ENCODE measurements at regions not wholly inside any gene's neighbourhood (a gene's known extent, or its start where the extent isn't known, plus 50 kb on each side); places are given as distances from the start of the nearest gene placed in this dataset.
"Not testable (repeated sequence)": the region's sequence is repeated elsewhere in the genome, so short reads cannot be mapped to it uniquely, and the experiment has no call there.

DNA sequence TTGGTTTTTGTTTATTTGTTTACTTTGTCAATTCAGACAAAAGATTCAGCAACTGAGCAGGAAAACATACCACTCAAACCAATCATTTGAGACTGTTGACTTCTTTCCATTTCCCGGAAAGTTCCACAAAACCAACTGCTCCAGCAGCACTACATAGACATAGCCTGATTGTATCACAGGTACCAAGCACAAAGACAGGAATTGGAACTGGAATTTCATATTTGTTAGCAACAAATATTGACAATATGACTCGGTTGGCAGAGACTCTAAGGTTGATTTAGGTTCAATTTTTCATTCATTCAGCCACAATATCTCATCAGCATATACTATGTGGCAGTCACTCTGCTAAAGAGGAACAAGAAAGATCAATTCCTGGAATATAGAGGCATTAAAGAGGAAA lies 364.0 kb downstream of the ZIC3 start:
- Histone ChIP-seq H3K4me1 (no peaks in the 10 kb centered on the region), H3K27ac (no peak overlapping the region), H3K36me3 (no peaks in the 10 kb centered on the region), H3K9me3 (peaks cover 12 to 18% of the 10 kb centered on the region in 2 donors), H3K4me3 (no peak overlapping the region), H3K27me3 (peaks cover 0 to 12% of the 10 kb centered on the region in 2 donors)
- intact Hi-C loops (cut with DNase I; ENCODE audit: low total_unique reads): no loop called here
- TF ChIP-seq, protein P1, sequence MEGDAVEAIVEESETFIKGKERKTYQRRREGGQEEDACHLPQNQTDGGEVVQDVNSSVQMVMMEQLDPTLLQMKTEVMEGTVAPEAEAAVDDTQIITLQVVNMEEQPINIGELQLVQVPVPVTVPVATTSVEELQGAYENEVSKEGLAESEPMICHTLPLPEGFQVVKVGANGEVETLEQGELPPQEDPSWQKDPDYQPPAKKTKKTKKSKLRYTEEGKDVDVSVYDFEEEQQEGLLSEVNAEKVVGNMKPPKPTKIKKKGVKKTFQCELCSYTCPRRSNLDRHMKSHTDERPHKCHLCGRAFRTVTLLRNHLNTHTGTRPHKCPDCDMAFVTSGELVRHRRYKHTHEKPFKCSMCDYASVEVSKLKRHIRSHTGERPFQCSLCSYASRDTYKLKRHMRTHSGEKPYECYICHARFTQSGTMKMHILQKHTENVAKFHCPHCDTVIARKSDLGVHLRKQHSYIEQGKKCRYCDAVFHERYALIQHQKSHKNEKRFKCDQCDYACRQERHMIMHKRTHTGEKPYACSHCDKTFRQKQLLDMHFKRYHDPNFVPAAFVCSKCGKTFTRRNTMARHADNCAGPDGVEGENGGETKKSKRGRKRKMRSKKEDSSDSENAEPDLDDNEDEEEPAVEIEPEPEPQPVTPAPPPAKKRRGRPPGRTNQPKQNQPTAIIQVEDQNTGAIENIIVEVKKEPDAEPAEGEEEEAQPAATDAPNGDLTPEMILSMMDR (IDR thresholded peaks at IDR 0.05): no peak
- TF ChIP-seq POLR2A (IDR thresholded peaks at IDR 0.05) (no peak), POLR2AphosphoS5 (IDR thresholded peaks at IDR 0.05) (no peak)
- no peak for DNase-seq (ENCODE audit: low spot score in 2 of 2)

DNA sequence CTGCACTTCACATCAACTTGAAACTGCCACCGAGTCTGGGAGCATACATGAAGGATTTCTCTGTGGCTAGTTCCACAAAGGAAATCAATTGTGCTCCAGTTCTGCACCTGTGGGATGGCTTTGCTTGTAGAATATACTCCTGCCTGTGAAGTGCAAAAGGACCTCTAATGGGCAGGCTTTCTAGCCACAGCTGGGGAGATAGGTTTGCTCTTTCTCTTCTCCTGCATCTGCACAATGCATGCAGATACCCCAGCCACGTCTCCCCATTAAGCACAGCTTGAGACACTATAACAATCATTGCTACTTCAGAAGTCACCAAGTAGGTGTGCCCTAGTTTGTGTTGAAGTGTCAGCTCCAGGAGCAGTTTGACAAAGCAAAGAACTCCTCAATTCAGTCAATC lies 364.6 kb downstream of the ZIC3 start:
- H3K27me3 ChIP-seq: peaks cover 0 to 12% of the 10 kb centered on the region in 2 donors
- no peaks in the 10 kb centered on the region for H3K36me3 ChIP-seq
- TF ChIP-seq POLR2A (IDR thresholded peaks at IDR 0.05) (no peak), POLR2AphosphoS5 (IDR thresholded peaks at IDR 0.05) (no peak)
- TF ChIP-seq, protein P1 (IDR thresholded peaks at IDR 0.05): no peak
- no peaks in the 10 kb centered on the region for H3K4me1 ChIP-seq
- no peak overlapping the region for H3K4me3 ChIP-seq
- no peak overlapping the region for H3K27ac ChIP-seq
- H3K9me3 ChIP-seq: peaks cover 17 to 21% of the 10 kb centered on the region in 2 donors
- DNase-seq (ENCODE audit: low spot score in 2 of 2): no peak
- intact Hi-C loops (cut with DNase I; ENCODE audit: low total_unique reads): no loop called here

DNA sequence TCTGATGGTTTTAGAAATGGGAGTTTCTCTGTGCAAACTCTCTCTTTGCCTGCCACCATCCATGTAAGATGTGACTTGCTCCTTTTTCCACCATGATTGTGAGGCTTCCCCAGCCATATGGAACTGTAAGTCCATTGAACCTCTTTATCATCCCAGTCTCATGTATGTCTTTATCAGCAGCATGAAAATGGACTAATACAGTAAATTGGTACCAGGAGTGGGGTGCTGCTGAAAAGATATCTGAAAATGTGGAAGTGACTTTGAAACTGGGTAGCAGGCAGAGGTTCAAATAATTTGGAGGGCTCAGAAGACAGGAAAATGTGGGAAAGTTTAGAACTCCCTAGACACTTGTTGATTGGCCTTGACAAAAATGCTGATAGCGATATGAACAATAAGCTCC lies 368.3 kb downstream of the ZIC3 start:
- H3K4me3 ChIP-seq; H3K36me3 ChIP-seq; DNase-seq (ENCODE audit: low spot score in 2 of 2); H3K27ac ChIP-seq; intact Hi-C loops (cut with DNase I; ENCODE audit: low total_unique reads); H3K4me1 ChIP-seq: not testable (repeated sequence)
- Histone ChIP-seq H3K27me3 (peaks cover 0 to 15% of the 10 kb centered on the region in 2 donors), H3K9me3 (peaks cover 21 to 28% of the 10 kb centered on the region in 2 donors)

DNA sequence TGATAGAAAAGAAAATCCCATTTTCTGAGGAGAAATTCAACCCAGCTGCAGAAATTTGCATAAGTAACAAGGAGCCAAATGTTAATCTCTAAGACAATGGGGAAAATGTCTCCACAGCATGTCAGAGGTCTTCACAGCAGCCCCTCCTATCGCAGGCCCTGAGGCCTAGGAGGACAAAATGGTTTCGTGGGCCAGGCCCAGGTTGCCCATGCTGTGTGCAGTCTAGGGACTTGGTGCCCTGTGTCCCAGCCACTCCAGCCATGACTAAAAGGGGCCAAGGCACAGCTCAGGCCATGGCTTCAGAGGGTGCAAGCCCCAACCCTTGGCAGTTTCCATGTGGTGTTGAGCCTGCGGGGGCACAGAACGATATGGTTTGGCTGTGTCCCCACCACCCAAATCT lies 369.0 kb downstream of the ZIC3 start:
- H3K9me3 ChIP-seq: peaks cover 21 to 28% of the 10 kb centered on the region in 2 donors

DNA sequence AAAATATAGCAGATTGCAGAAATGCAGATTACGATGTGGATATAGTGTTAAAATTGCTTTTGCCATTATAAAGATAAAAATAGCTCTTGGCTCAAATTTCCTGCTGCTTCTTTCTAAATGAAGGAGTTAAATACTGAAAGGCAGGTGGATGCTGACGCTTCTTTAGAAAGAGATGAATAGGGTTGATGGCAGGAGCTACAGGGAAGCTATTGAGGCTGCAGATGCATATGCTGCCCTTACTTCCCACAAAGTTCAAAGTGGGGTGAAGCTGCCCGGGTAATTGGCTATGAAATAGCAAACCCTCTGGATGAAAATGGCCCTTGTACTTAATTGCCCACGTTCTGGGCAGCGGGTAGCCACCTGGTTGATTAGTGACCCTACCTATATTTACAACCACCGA lies 379.5 kb downstream of the ZIC3 start:
- Histone ChIP-seq H3K4me3 (no peak overlapping the region), H3K4me1 (no peaks in the 10 kb centered on the region), H3K36me3 (no peaks in the 10 kb centered on the region), H3K27ac (no peak overlapping the region), H3K9me3 (peaks cover 0 to 4% of the 10 kb centered on the region in 2 donors), H3K27me3 (peaks cover 0 to 8% of the 10 kb centered on the region in 2 donors)
- DNase-seq (ENCODE audit: low spot score in 2 of 2): no peak
- intact Hi-C loops (cut with DNase I; ENCODE audit: low total_unique reads): loop anchor here (5.0 kb wide), 1 partner anchor 197 kb away; no protein-coding TSS in a partner anchor
- no peak for TF ChIP-seq POLR2A (IDR thresholded peaks at IDR 0.05)
- TF ChIP-seq, protein P1 (IDR thresholded peaks at IDR 0.05): no peak
- no peak for TF ChIP-seq POLR2AphosphoS5 (IDR thresholded peaks at IDR 0.05)

More for the DNA sequence above, 369.0 kb downstream of the ZIC3 start:
- intact Hi-C loops (cut with DNase I; ENCODE audit: low total_unique reads); H3K4me3 ChIP-seq; H3K4me1 ChIP-seq; H3K36me3 ChIP-seq; H3K27ac ChIP-seq; DNase-seq (ENCODE audit: low spot score in 2 of 2): not testable (repeated sequence)
- H3K27me3 ChIP-seq: peaks cover 0 to 20% of the 10 kb centered on the region in 2 donors

DNA sequence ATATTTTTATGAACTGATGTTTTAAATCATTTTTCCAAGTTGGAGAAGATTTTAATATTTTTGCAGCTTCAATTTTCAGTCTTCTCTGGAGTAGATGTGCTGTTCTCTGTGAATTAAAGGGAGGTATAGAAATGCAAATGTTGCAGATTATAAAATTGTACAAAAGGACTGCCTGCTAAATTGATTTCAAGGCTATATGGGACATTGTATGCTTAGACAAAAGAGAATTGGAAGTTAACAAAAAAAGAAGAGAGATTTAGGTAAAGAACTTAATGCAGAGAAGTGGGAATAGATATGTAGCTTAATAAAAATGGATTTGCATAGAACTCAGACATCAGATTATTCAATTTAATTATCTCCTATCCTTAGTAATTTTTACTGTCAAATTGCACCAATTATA lies 403.3 kb downstream of the ZIC3 start:
- no peaks in the 10 kb centered on the region for H3K9me3 ChIP-seq
- no peak overlapping the region for H3K4me3 ChIP-seq
- H3K36me3 ChIP-seq: no peaks in the 10 kb centered on the region
- TF ChIP-seq POLR2AphosphoS5 (IDR thresholded peaks at IDR 0.05) (no peak), POLR2A (IDR thresholded peaks at IDR 0.05) (no peak)
- TF ChIP-seq, protein P1 (IDR thresholded peaks at IDR 0.05): no peak
- H3K27ac ChIP-seq: no peak overlapping the region
- H3K27me3 ChIP-seq: peaks cover 0 to 7% of the 10 kb centered on the region in 2 donors
- intact Hi-C loops (cut with DNase I; ENCODE audit: low total_unique reads): no loop called here
- H3K4me1 ChIP-seq: no peaks in the 10 kb centered on the region
- DNase-seq (ENCODE audit: low spot score in 2 of 2): no peak

All from breast epithelium (tissue), 4 donors.